Inferior parietal cortex (tissue), 1 donor: ENCODE measurements at regions not wholly inside any gene's neighbourhood (a gene's known extent, or its start where the extent isn't known, plus 50 kb on each side); places are given as distances from the start of the nearest gene placed in this dataset.
"Not testable (repeated sequence)": the region's sequence is repeated elsewhere in the genome, so short reads cannot be mapped to it uniquely, and the experiment has no call there.

Source experiments
- DNase-seq: peaks from one replicate; pipeline ENCODE4 v3.0.0-alpha.2; 2016; ENCODE audit errors: extremely low spot score

- DNase-seq, result no peak
Measured at GRCh38 chr1:8144323-8144722, 118.2 kb upstream of the ERRFI1 start.

- DNase-seq, result no peak
Measured at GRCh38 chr1:8142955-8143629, 117.0 kb upstream of the ERRFI1 start.

GRCh38 chr1:8139941-8140340, 113.8 kb upstream of the ERRFI1 start:
- no peak for DNase-seq

- DNase-seq, result no peak
Measured at GRCh38 chr1:8139383-8139782, 113.3 kb upstream of the ERRFI1 start.

- DNase-seq, result no peak
Measured at GRCh38 chr1:8138673-8139072, 112.6 kb upstream of the ERRFI1 start.

GRCh38 chr1:8137481-8138244, 111.6 kb upstream of the ERRFI1 start:
- no peak for DNase-seq

- DNase-seq, result no peak
Measured at GRCh38 chr1:8136766-8137165, 110.7 kb upstream of the ERRFI1 start.

- no peak for DNase-seq
Measured at GRCh38 chr1:8135250-8135649, 109.1 kb upstream of the ERRFI1 start.

GRCh38 chr1:8134546-8135235, 108.6 kb upstream of the ERRFI1 start:
- no peak for DNase-seq

GRCh38 chr1:8133657-8134430, 107.7 kb upstream of the ERRFI1 start:
- no peak for DNase-seq

GRCh38 chr1:8133190-8133589, 107.1 kb upstream of the ERRFI1 start:
- DNase-seq, result no peak

- no peak for DNase-seq
Measured at GRCh38 chr1:8127171-8127641, 101.1 kb upstream of the ERRFI1 start.

GRCh38 chr1:8122477-8123407, 96.6 kb upstream of the ERRFI1 start:
- DNase-seq, result no peak

GRCh38 chr1:8122160-8122476, 96.0 kb upstream of the ERRFI1 start:
- DNase-seq, result no peak

- no peak for DNase-seq
Measured at GRCh38 chr1:8121261-8122159, 95.4 kb upstream of the ERRFI1 start.

- no peak for DNase-seq
Measured at GRCh38 chr1:8120693-8121260, 94.7 kb upstream of the ERRFI1 start.

GRCh38 chr1:8118736-8119135, 92.6 kb upstream of the ERRFI1 start:
- not testable (repeated sequence) for DNase-seq

GRCh38 chr1:8118031-8118451, 91.9 kb upstream of the ERRFI1 start:
- DNase-seq, result no peak

- DNase-seq, result no peak
Measured at GRCh38 chr1:8116894-8117264, 90.8 kb upstream of the ERRFI1 start.

- DNase-seq, result no peak
Measured at GRCh38 chr1:8115769-8116167, 89.7 kb upstream of the ERRFI1 start.
